SK-N-SH (cell line): ENCODE measurements at regions not wholly inside any gene's neighbourhood (a gene's known extent, or its start where the extent isn't known, plus 50 kb on each side); places are given as distances from the start of the nearest gene placed in this dataset.

Source experiments
- CTCF ChIA-PET: fragments of 300-600, 350-600 bp; formaldehyde crosslinking; extraction: SDS; loops from one replicate; lab custom pipeline; 2021; lab: Yijun Ruan, JAX
- POLR2A ChIA-PET: fragments of 350-600 bp; sonication (Branson Sonifier 250); formaldehyde crosslinking; extraction: SDS; loops from one replicate; lab custom pipeline; 2020; ENCODE audit warnings: antibody characterized with exemption, inconsistent platforms; lab: Yijun Ruan, JAX
- DNase-seq: peaks from one replicate; pipeline ENCODE4 v3.0.0; 2012
- H2AFZ ChIP-seq: fragments of 200-600 bp; sonication (generic); 2 replicates; pipeline ENCODE4 v1.8.1; 2016; ENCODE audit warnings: antibody characterized with exemption, mild to moderate bottlenecking, low read depth
- H3F3A ChIP-seq: fragments of 200-600 bp; sonication (generic); replicated peaks from 2 replicates; pipeline ENCODE3; 2016; ENCODE audit warnings: antibody characterized with exemption, mild to moderate bottlenecking; ENCODE audit not compliant: insufficient read depth
- H3K27ac ChIP-seq, 2 experiments: fragments of 200-500 bp in 1 of 2; fragments of 200-600 bp in 1 of 2; sonication (Bioruptor generic) in 1 of 2; sonication (generic), shearing (Covaris generic) in 1 of 2; 2 replicates each; pipeline versions ENCODE4 v1.5.1 to v1.6.1; 2014 to 2016; ENCODE audit warnings: low read depth in 2 of 2, inconsistent platforms in 1 of 2, low read length in 1 of 2, mild to moderate bottlenecking in 1 of 2, mixed read lengths in 1 of 2
- H3K27me3 ChIP-seq: fragments of 200-600 bp; sonication (generic), shearing (Covaris generic); 2 replicates; pipeline ENCODE4 v1.6.1; 2016; ENCODE audit warnings: mixed run types; ENCODE audit not compliant: insufficient read depth
- H3K36me3 ChIP-seq, 2 experiments: fragments of 200-500 bp in 1 of 2; fragments of 200-600 bp in 1 of 2; sonication (Bioruptor generic) in 1 of 2; sonication (generic) in 1 of 2; replicated peaks in 1 of 2; 2 replicates each; pipeline versions ENCODE3 to v1.5.1; 2014 to 2016; ENCODE audit warnings: low read length in 1 of 2, mild to moderate bottlenecking in 1 of 2; ENCODE audit not compliant: insufficient read depth in 2 of 2, control insufficient read depth in 1 of 2
- H3K4me1 ChIP-seq, 2 experiments: fragments of 200-500 bp in 1 of 2; fragments of 200-600 bp in 1 of 2; sonication (Bioruptor generic) in 1 of 2; sonication (generic), shearing (Covaris generic) in 1 of 2; 2 replicates each; pipeline versions ENCODE4 v1.5.1 to v1.6.1; 2014 to 2016; ENCODE audit warnings: low read depth in 1 of 2, low read length in 1 of 2, mixed run types in 1 of 2; ENCODE audit not compliant: insufficient read depth in 2 of 2, control insufficient read depth in 1 of 2
- H3K4me2 ChIP-seq: fragments of 200-600 bp; sonication (generic), shearing (Covaris generic); 2 replicates; pipeline ENCODE4 v1.6.1; 2017; ENCODE audit warnings: mixed run types
- H3K4me3 ChIP-seq, 2 experiments: fragments of 200-500 bp in 1 of 2; fragments of 200-600 bp in 1 of 2; sonication (Bioruptor generic) in 1 of 2; sonication (generic), shearing (Covaris generic) in 1 of 2; 2 replicates each; pipeline versions ENCODE4 v1.5.1 to v1.8.1; 2014 to 2016; ENCODE audit warnings: low read depth in 2 of 2, inconsistent platforms in 1 of 2, low read length in 1 of 2, mild to moderate bottlenecking in 1 of 2, mixed read lengths in 1 of 2, moderate library complexity in 1 of 2
- H3K79me2 ChIP-seq: fragments of 200-600 bp; sonication (generic); 2 replicates; pipeline ENCODE4 v1.8.1; 2017; ENCODE audit warnings: mild to moderate bottlenecking; ENCODE audit not compliant: insufficient read depth
- H3K9ac ChIP-seq: fragments of 200-600 bp; sonication (generic); 2 replicates; pipeline ENCODE4 v1.6.1; 2017; ENCODE audit warnings: mixed run types
- H3K9me2 ChIP-seq: fragments of 200-600 bp; sonication (generic); 2 replicates; pipeline ENCODE4 v1.6.1; 2017; ENCODE audit warnings: mixed run types
- H3K9me3 ChIP-seq: fragments of 200-600 bp; sonication (generic); 2 replicates; pipeline ENCODE4 v1.6.1; 2017; ENCODE audit warnings: mixed run types, mild to moderate bottlenecking, moderate library complexity
- H4K20me1 ChIP-seq: fragments of 200-600 bp; sonication (generic); 2 replicates; pipeline ENCODE4 v1.6.1; 2017; ENCODE audit warnings: mild to moderate bottlenecking, mixed run types; ENCODE audit not compliant: insufficient read depth
- EP300 ChIP-seq, 2 experiments: IDR thresholded peaks; 2 replicates each; pipeline versions ENCODE4 v1.4.0 to v1.6.1; 2012; ENCODE audit warnings: borderline replicate concordance in 1 of 2, low read depth in 1 of 2, low read length in 1 of 2
- FOXJ3 ChIP-seq: sonication (generic); formaldehyde crosslinking; IDR thresholded peaks from 2 replicates; pipeline ENCODE4 v1.5.1; 2020; ENCODE audit warnings: mild to moderate bottlenecking, missing genetic modification reagents
- IRF3 ChIP-seq: fragments of 150-350 bp; IDR thresholded peaks from 2 replicates; pipeline ENCODE4 v1.6.1; 2016; ENCODE audit warnings: mild to moderate bottlenecking, low read depth, low read length
- JUND ChIP-seq: IDR thresholded peaks from 2 replicates; pipeline ENCODE4 v1.4.0; 2012
- NFIC ChIP-seq: IDR thresholded peaks from 2 replicates; pipeline ENCODE4 v1.4.0; 2012; ENCODE audit warnings: borderline replicate concordance
- PBX3 ChIP-seq: IDR thresholded peaks from 2 replicates; pipeline ENCODE4; 2012
- RCOR1 ChIP-seq: fragments of 150-350 bp; IDR thresholded peaks from 2 replicates; pipeline ENCODE4 v1.6.1; 2017; ENCODE audit warnings: antibody characterized with exemption, low read length
- RFX5 ChIP-seq: IDR thresholded peaks from 2 replicates; pipeline ENCODE4 v1.6.1; 2012; ENCODE audit warnings: mild to moderate bottlenecking, improper control_type of control experiment, low read length
- SIN3A ChIP-seq: IDR thresholded peaks from 2 replicates; pipeline ENCODE4 v1.6.1; 2012; ENCODE audit warnings: low read depth, mild to moderate bottlenecking, low read length, moderate library complexity, borderline replicate concordance
- TCF12 ChIP-seq: IDR thresholded peaks from 2 replicates; pipeline ENCODE4 v1.4.0; 2012
- TEAD4 ChIP-seq: IDR thresholded peaks from 2 replicates; pipeline ENCODE4 v1.4.0; 2012; ENCODE audit warnings: mild to moderate bottlenecking, borderline replicate concordance; ENCODE audit not compliant: insufficient read depth
- YY1 ChIP-seq: IDR thresholded peaks from 2 replicates; pipeline ENCODE4 v1.4.0; 2012; ENCODE audit warnings: low read depth, mild to moderate bottlenecking
- ZBTB33 ChIP-seq: IDR thresholded peaks from 2 replicates; pipeline ENCODE4 v1.4.0; 2012; ENCODE audit warnings: low read depth, borderline replicate concordance
- WGBS: methylation state at CpG from one replicate; pipeline ENCODE4 v1.1.6; 2017; ENCODE audit warnings: low lambda C conversion rate; 5-methylcytosine and 5-hydroxymethylcytosine counted together

GRCh38 chr5:100668511-100668910 lies 133.3 kb downstream of the FAM174A start:
- H3K27ac ChIP-seq: no peak overlapping the region
- CTCF ChIA-PET: no interaction called here
- TF ChIP-seq RCOR1: no peak
- TF ChIP-seq IRF3: no peak
- no peak for TF ChIP-seq RFX5
- TF ChIP-seq PBX3: no peak
- TF ChIP-seq ZBTB33: no peak
- no peak for TF ChIP-seq EP300 (IDR thresholded peaks at IDR 0.05; ENCODE audit: borderline replicate concordance in 1 of 2, low read depth in 1 of 2, low read length in 1 of 2)
- TF ChIP-seq SIN3A: no peak
- TF ChIP-seq TCF12: no peak
- TF ChIP-seq, all 33 proteins: peak for 0

GRCh38 chr5:100676817-100677631 lies 141.8 kb downstream of the FAM174A start:
- H3K27ac ChIP-seq: no peak overlapping the region
- H3K9me2 ChIP-seq: no peaks in the 10 kb centered on the region
- H3K27me3 ChIP-seq: no peaks in the 10 kb centered on the region
- no peaks in the 10 kb centered on the region for H4K20me1 ChIP-seq
- POLR2A ChIA-PET: no interaction called here
- TF ChIP-seq NFIC (0 out of 2 replicates have a peak, but pooled peaks have one; percentile 20), YY1 (no peak), TEAD4 (peak; percentile 14; the same call in 1 of the 2 replicates), JUND (peak; percentile 18; the same call in 1 of the 2 replicates), FOXJ3 (CRISPR knock-in tag) (no peak)
- H2AFZ ChIP-seq: no peak overlapping the region
- no peak overlapping the region for H3K9ac ChIP-seq
- H3K4me2 ChIP-seq: no peak overlapping the region
- H3K9me3 ChIP-seq: no peaks in the 10 kb centered on the region; the same call in 1 of the 2 replicates
- CTCF ChIA-PET: interaction anchor here (0.5 to 1.5 kb wide), 2 partner anchors 68 to 513 kb away, joined by 3 read pairs; no protein-coding TSS in a partner anchor
- WGBS: 5% methylated on average over 5 of the region's 5 CpGs
- H3K4me1 ChIP-seq: no peaks in the 10 kb centered on the region
- H3K79me2 ChIP-seq: no peaks in the 10 kb centered on the region
- no peaks in the 10 kb centered on the region for H3K36me3 ChIP-seq
- no peak for DNase-seq
- no peak overlapping the region for H3K4me3 ChIP-seq
- H3F3A ChIP-seq: no peaks in the 10 kb centered on the region

More at GRCh38 chr5:100668511-100668910, 133.3 kb downstream of the FAM174A start:
- no peaks in the 10 kb centered on the region for H3K4me1 ChIP-seq
- POLR2A ChIA-PET: no interaction called here
- no peaks in the 10 kb centered on the region for H3K79me2 ChIP-seq
- no peaks in the 10 kb centered on the region for H4K20me1 ChIP-seq
- 9% methylated on average over 3 of the region's 3 CpGs for WGBS
- H3F3A ChIP-seq: no peaks in the 10 kb centered on the region
- H3K9me3 ChIP-seq: no peaks in the 10 kb centered on the region
- H3K9me2 ChIP-seq: no peaks in the 10 kb centered on the region
- no peak overlapping the region for H3K4me2 ChIP-seq
- H2AFZ ChIP-seq: no peak overlapping the region
- DNase-seq: no peak
- no peaks in the 10 kb centered on the region for H3K27me3 ChIP-seq
- no peaks in the 10 kb centered on the region for H3K36me3 ChIP-seq
- no peak overlapping the region for H3K4me3 ChIP-seq
- H3K9ac ChIP-seq: no peak overlapping the region
